Stimulated activated CD4-positive, alpha-beta T cell treated with anti-CD3 and anti-CD28 coated beads, Interleukin-15, amount 100 ng/mL, for 48 hours (primary cell): ENCODE measurements at regions not wholly inside any gene's neighbourhood (a gene's known extent, or its start where the extent isn't known, plus 50 kb on each side); places are given as distances from the start of the nearest gene placed in this dataset.
"Not testable (repeated sequence)": the region's sequence is repeated elsewhere in the genome, so short reads cannot be mapped to it uniquely, and the experiment has no call there.

Source experiments
- DNase-seq, 2 donors: peaks; one replicate each; pipeline ENCODE4 v3.0.0-alpha.2; 2020; ENCODE audit warnings: low read depth in 2 of 2

DNA sequence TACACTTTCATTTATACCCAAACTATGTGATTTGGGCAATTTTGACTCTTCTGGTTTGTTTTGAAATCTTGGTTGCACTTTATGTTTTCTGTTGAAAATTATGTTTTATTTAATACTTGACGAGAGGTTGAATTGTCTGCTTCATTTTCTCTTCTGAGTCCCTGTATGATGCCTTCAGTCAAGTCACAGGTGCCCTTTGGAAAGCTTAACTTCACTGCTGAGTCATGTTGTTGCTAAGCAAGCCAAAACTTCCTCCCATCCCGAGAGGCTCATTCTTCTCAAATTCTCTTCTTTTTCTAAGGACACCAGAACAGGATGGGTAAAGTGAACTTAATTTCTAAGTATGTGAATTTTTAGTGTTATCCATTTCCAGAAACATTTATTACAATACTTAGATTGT lies 455.3 kb upstream of the PTGER4 start:
- no peak for DNase-seq

DNA sequence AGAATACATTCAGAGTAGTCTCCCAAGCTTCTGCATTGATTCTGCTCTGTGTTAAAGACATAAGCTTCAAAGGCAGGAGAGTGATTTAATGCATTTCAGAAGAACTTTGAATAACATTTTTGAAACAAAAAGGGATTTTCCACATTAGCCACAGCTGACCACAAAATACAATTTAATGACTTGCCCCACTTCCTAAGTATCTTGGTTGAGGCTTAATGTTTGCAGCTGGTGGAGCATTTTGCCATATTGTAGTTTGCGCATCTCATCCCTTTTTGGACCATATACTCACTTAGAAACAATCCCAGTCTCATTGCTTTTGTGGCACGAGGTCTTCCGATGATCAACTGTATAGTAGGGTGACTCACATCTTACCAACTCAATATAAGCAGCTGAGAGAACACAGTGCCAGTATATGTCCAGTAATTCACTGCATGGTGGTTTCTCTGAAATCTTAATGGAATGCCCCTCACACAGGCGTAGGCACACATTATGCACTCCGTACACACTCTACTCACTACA lies 455.8 kb upstream of the PTGER4 start:
- DNase-seq: peak in 1 of 2 donors; percentile 25

DNA sequence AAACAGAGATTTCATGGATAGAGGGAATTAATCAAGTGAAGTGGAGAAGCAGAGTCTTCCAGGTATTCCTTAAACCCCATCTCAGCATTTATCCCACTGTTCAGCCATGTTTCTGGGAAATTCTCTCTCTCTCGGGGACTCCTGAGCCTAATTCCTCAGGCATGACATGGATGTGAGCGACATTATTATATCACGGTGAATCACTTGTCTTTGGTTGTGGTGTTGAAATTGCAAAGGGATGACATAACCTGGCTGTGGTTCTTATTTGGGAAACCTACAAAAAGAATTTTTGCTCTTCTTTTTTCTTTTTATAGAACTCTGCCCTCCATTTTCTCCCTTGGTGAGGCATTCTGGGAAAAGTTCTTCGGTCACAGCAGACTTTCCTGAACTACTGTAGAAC lies 457.9 kb upstream of the PTGER4 start:
- no peak for DNase-seq

DNA sequence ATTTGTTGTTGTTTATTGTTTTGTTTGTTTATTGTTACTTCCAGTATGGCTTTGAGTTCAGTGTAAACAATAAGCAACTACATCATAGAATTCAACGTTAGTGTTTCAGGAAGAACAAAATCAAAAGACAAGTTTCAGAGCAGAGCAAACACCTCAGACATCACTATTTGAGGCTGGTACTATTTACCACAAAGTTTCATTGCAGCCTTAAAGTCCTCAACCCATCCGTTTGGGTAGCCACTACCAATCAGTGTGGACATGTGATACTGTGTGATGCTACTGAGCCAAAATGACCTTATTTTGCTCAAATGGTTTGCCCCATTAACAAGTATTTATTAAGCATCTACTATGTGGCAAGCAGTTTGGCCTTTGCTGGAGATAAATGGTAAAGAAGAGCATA lies 458.5 kb upstream of the PTGER4 start:
- no peak for DNase-seq

DNA sequence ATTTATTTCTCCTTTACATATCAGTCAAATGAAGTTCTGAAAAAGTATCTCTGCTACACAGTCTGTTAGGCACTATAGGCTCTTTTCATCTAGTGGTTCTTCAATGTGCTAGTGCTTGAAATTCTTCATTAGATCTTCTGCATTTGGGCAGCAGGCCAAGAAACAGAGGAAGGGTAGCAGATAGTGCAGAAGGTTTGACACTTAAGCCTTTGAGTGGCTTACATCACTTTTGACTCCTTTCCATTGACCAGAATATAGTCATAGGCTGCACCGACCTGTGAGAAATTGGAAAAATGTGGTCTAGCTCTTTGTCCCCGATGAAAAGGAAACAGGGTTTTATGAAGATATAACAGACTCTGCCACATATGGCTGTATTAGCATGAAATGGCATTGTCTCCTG lies 459.5 kb upstream of the PTGER4 start:
- no peak for DNase-seq

DNA sequence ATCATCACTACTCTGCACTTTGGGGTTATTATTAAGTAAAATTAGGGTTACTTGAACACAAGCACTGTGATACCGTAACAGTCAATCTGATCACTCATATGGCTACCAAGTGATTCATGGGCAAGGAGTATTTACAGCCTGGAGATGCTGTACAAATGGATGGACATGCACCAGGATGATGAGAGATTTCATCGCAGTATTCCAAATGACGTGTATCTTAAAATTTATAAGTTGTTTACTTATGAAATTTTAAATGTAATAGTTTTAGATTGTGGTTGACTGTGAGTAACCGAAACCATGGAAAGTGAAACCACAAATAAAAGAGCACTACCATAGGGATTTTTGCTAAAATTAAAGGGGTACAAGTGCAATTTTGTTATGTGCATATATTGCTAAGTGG lies 462.2 kb upstream of the PTGER4 start:
- no peak for DNase-seq

DNA sequence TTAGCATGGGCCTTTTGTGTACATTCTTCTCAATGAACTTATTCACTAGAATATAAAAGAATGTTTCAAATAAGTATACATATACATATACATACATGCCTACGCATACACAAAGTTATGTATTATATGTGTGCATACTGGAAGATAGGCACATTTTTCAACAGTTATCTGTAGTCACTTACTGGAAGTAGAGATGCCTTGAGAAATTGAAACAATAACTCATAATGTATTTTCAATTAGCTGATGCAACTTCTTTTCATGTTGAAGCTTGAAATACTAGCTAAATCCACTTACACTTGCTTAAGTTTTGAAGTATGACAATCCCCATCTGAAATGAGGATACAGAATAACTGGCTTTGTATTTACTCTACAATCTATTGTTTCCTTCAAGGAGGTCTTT lies 469.0 kb upstream of the PTGER4 start:
- no peak for DNase-seq

DNA sequence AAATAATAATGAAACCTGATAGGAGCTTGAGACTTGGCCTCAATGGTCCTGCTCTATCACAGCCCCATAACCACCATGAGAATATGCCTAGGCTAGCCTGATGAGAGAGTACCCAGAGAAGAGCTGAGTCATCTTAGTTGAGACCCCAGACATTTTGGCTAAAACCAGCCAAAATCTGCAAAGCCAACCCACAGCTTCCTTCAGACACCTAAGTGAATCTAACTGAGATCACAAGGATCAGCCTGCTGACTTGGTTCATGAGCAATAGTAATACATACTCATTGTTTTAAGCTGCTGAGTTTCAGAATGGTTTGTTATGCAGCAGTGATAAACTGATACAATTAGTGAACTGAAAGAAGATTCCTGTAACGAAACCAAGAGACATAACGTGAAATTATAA lies 473.7 kb upstream of the PTGER4 start:
- DNase-seq: no peak

DNA sequence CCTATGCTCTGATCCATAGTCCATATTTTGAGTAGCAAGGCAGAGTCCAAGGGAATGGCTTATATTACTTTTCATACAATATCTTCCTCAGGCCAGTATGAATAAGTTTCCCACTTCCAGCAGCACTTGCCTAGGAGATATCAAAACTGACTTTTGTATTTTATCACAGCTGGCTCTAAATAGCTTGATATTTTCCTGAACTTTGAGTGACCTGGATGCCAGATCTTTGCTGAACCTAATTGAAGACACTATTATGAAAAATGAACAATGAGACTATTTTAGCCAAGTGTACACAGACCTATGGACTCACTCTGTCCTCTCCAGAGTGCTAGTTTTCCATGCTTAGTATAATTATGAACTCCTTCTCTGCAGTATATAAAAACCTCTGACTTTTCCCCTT lies 475.6 kb upstream of the PTGER4 start:
- no peak for DNase-seq

DNA sequence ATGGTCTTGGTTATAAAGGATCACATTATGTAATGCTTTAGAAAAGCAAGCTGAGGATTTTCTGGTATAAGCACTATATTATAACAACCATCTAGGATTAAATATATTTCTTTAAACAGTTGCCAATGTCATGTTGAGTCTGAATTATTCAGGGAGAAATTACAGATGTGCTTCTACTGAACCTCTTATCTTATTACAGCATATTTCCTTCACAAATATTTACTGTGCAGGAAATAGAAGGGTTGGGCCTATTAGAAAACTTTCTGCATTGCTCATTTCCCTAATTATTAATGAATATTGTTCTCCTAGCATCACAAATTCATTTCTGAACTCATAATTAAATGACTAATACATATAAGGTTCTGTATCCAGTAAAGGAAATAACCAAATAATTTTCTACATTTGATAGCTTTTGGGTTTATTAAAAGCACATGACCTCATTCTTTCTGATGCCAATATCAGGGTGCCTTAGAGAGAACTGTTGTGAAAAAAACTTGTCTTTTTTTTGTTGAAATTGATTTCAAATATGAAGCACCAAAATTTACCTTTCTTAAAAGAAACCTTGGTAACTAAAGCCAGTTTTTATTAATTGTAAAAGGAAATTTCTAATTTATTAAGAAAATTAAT lies 476.8 kb upstream of the PTGER4 start:
- DNase-seq: no peak

DNA sequence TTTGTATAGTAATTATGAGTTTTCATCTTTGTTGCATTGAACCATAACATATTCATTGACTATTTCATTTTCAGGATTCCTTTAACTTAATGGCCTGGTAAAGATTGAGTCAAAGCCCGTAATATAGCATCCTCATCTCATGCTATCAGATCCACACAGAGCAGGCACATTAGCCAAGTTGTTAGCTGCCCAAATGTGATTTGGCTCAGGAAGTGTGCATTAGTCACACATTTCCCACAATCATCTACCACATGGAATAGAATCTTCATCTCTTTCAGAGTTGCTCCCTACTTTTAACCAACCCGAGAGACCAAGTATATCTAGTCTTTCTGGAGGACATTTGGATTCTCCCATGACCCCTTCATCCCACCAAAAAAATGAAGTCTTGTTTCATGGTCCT lies 481.0 kb upstream of the PTGER4 start:
- DNase-seq: no peak

DNA sequence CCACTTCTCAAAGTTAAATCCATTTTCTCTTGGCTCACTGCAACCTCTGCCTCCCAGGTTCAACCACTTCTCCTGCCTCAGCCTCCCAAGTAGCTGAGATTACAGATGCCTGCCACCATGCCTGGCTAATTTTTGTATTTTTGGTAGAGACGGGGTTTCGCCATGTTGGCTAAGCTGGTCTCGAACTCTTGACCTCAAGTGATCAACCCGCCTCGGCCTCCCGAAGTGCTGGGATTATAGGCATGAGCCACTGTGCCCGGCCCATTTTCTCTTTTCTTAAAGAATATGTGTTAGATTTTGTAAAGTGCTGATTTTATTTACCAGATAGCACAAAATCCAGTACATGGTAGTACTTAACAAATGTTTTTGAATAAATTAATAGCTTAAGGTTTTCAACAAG lies 484.1 kb upstream of the PTGER4 start:
- DNase-seq: not testable (repeated sequence)

DNA sequence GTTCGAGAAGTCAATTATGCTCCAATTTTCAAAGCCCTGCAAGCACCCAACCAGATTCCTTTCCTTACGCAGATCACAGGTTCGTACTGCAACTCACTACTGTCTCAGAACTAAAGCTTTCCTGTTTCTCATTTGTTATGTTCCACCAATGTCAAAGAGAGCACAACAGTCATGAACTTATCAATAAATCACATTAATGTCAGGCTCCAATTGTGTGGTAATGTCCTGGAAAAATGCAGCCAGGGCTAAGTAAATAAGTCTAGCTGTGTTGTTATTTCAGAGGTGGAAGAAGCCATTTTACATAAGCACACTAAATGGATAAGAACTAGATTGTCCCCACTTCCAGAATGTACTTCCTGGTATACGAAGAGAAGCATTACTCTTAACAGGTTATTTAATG lies 488.6 kb upstream of the PTGER4 start:
- DNase-seq: no peak

DNA sequence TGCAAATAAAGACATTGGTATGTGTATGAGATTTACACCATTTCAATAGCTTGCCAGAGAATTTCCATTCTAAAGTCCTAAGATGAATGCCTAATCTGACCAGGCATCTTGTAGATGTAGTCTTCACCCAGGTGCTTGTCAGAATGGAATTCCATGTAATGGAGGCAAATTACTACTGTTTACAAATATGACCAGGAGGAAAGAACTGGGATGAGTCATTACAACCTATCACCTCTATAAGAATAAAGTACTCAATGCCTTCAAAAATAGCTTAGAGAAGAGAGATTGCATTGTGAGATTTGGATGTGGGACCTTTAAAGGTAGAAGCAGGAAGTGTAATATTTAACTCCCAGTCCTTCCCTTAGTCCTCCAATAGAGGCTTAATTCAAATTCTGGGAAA lies 507.0 kb upstream of the PTGER4 start:
- DNase-seq: no peak

DNA sequence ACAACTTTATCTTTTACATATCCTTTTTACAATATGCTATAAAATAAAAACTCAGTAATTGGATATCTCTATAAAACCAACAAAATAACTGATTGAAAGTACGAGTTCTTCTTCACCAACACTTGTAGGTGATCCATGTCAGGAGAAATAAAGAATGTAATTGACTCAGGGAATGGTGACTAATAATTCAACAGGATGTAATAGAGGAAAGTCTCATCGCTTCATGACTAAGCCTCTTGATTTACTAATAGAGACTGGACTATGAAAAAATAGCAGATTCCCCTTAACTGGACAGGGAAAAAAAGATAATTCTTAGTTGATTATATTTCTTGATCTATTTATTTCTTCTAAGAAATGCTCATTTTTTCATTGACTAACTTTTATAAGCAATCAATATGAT lies 507.7 kb upstream of the PTGER4 start:
- no peak for DNase-seq

DNA sequence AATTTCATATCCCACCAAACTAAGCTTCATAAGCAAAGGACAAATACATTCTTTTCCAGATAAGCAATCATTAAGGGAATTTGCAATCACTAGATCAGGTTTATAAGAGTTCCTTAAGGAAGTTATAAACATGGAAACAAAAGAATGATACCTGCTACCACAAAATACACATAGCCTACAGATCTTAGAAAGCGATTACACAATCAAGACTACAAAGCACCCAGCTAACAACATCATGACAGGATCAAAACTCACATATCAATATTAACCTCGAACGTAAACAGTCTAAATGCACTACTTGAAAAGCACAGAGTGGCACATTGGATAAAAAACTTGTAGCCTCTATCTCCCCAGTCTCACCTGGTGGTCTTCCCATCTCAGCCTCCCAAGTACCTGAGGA lies 512.4 kb upstream of the PTGER4 start:
- no peak for DNase-seq

DNA sequence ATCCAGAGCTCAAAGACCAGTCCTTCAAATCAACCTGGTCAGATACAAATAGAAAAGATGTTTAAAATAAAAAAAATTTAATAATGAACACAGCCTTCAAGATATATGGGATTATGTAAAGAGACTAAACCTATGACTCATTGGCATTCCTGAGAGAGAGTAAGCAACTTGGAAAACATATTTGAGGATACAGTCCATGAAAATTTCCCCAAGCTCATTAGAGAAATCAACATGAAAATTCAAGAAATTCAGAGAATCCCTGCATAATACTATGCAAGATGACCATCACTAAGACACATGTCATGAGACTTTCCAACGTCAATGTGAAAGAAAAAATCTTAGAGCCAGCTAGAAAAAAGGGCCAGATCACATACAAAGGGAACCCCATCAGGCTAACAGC lies 512.9 kb upstream of the PTGER4 start:
- no peak for DNase-seq

DNA sequence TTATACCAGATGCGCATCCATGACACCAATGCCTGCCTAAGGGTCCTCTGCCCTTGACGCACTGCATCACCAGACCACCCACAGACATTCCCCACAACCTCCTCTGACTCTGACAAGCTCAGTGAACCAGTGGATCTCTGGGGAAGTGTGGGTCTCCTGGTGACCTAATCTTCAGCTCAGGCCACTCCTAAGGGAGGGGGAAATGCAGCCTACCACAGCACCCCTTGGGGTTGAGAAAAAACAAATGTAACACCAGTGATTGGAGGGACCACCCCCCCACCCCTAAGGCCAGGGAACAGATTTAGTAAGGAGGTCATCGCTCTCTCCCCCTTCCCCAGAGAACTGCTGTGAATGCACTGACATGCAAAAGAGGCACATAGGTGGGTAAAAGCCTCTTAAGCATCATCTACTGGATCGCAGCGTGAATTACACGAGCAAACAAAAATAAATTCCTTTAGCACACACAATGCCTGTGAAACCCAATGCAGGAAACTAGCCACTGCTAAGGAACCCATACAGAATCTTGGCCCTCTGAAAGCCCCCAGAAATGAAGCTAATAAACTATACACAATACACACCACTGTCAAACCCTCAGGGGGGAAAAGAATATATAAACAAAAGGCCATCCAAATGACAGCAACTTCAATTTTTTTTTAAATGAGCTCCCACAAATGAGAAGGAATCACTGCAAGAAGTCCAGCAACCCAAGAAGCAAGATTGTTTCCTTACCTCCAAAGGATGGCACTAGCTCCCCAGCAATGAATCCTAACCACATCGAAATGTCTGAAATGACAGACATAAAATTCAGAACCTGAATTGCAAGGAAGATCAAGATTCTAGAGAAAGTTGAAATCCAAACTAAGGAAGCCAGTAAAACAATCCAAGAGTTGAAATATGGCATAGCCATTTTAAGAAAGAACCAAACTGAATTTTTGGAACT lies 513.7 kb upstream of the PTGER4 start:
- no peak for DNase-seq

DNA sequence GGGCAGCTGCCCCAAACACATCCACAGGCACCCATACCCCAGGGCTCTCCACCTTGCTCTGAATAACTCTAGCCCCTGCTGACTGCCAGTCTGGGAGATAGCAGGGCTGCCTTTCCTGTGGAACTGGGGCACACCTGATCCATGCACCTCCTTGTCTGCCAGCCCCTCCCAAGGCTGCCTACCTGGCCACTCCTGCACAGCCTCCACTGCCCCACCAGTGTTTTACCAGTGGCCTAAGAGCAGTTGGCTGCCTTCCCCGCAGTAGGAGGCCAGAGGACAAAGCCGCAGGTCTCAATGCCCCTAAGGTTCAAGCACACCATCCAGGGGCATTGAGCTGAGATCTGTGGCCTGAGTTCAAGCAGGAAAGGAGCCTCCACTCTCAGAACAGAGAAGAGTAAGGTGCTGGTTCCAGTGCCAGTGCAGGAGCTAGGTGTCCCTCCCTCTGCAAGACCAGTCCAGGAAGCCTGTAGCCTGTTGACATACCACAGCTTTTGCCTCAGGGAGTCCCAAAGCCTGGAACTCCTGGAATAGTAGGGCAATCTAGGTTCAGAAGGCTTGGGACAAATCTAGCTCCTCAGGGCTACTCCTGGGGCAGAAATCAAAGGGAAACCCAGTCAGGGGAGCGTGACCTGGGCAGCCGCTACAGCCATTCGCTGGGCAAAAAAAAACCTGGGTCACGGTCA lies 514.5 kb upstream of the PTGER4 start:
- DNase-seq: no peak

DNA sequence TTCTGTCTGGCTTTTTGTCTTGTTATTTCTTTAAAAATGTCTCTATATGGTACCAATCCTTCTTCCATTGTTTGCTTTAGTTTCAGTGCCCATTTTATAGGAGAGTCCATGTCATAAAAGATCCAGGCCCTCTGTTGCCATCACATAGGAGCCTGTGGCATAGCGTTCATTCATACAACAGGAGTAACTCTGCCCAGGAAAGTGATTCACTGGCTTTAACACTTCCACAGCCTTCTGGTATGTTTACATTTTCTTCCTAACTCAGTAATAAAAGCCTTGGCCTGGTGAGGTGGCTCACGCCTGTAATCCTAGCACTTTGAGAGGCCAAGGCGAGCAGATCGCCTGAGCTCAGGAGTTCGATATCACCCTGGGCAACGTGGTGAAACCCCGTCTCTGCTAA lies 519.3 kb upstream of the PTGER4 start:
- DNase-seq: no peak

DNA sequence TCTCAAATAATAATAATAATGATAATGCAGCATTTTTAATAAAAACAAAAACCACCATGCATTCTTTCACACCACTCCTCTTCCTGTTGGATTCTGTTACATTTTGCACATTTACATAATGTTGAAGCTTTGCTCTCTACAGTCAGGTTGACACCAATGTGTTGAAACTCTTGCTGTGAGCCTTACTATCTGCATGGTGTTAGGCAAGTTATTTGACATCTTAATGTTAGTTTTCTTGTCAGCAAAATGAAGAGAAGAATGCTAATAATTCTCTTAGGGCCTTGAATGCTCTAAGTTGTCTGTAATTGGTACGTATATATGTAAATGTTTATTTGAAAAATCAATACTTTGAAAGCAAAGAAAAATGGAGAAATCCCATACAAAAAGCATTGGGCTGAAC lies 525.5 kb upstream of the PTGER4 start:
- no peak for DNase-seq

DNA sequence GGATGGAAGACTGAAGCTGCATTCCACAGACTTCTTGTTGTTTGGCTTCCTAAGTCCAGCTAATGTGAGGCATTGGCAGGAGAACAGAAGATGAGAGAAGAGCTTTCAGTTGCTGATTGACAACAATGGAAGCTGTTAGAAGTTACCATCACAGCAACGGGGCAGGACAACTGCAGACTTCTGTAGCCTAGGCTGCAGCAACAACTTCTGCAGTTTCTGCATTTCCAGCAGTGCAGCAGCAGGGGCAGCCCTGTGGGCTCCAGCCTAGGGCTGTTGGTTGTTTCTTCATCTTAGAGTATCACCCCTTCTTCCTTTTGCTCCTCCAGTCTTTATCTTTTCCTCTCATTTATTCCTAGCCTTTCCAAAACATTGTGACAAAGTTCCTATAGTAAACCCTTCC lies 528.8 kb upstream of the PTGER4 start:
- no peak for DNase-seq

DNA sequence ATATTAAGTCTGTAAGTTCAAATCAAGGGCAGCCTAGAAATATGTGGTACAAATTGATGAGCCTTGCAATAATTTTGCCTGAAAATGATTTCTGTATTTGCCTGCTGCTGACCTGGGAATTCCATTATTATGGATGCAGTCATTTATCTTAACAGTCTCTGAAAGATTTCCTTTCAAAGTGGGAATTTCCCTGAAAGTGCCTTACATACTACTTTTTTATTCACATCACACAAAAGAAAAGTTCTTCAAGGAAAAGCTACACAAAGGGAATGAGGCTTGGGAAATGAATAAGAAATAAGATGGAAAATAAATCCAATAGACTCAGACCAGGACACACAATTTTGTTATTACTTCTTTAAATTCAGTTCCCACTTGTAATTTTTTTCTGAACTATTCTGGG lies 537.8 kb upstream of the PTGER4 start:
- DNase-seq: no peak
